ENCODE measurements at regions not wholly inside any gene's neighbourhood (a gene's known extent, or its start where the extent isn't known, plus 50 kb on each side); places are given as distances from the start of the nearest gene placed in this dataset.

GRCh38 chr14:21880918-21881317, 207.3 kb upstream of the OR4E1 start:
- no peaks in the 10 kb centered on the region for H3K4me1 ChIP-seq (ENCODE audit: low read length)
- no peaks in the 10 kb centered on the region for H3K36me3 ChIP-seq (replicated peaks; ENCODE audit: low read depth, low read length)
- no peak overlapping the region for H3K9ac ChIP-seq (ENCODE audit: low read length)
- H2AFZ ChIP-seq (ENCODE audit: low read depth, low read length), result no peak overlapping the region
- H3K79me2 ChIP-seq (ENCODE audit: low read length), result no peaks in the 10 kb centered on the region
- H3K9me3 ChIP-seq (ENCODE audit: insufficient read depth, low read length), result no peaks in the 10 kb centered on the region
- TF ChIP-seq CTCF (IDR thresholded peaks at IDR 0.05; ENCODE audit: low read depth, low read length) (no peak), EZH2phosphoT487 (IDR thresholded peaks at IDR 0.05; ENCODE audit: low read depth) (no peak)
- no peak overlapping the region for H3K27ac ChIP-seq (ENCODE audit: low read length)
- no peak overlapping the region for H3K4me3 ChIP-seq (ENCODE audit: low read length)
- no peaks in the 10 kb centered on the region for H4K20me1 ChIP-seq (ENCODE audit: insufficient read depth, low read length)
- H3K4me2 ChIP-seq (ENCODE audit: low read length), result no peak overlapping the region
- H3K27me3 ChIP-seq (ENCODE audit: low read depth, low read length), result peaks cover 59% of the 10 kb centered on the region

- Histone ChIP-seq H3K9me3 (ENCODE audit: insufficient read depth, low read length) (no peaks in the 10 kb centered on the region), H3K27me3 (ENCODE audit: low read depth, low read length) (peaks cover 62% of the 10 kb centered on the region), H4K20me1 (ENCODE audit: insufficient read depth, low read length) (no peaks in the 10 kb centered on the region), H3K27ac (ENCODE audit: low read length) (no peak overlapping the region), H3K4me2 (ENCODE audit: low read length) (no peak overlapping the region), H3K36me3 (replicated peaks; ENCODE audit: low read depth, low read length) (no peaks in the 10 kb centered on the region), H3K9ac (ENCODE audit: low read length) (no peak overlapping the region), H2AFZ (ENCODE audit: low read depth, low read length) (no peak overlapping the region), H3K4me3 (ENCODE audit: low read length) (no peak overlapping the region), H3K4me1 (ENCODE audit: low read length) (no peaks in the 10 kb centered on the region), H3K79me2 (ENCODE audit: low read length) (no peaks in the 10 kb centered on the region)
- TF ChIP-seq EZH2phosphoT487 (IDR thresholded peaks at IDR 0.05; ENCODE audit: low read depth) (no peak), CTCF (IDR thresholded peaks at IDR 0.05; ENCODE audit: low read depth, low read length) (no peak)
Observed at GRCh38 chr14:21875791-21876190, 202.2 kb upstream of the OR4E1 start.

GRCh38 chr14:21874946-21875345, 201.3 kb upstream of the OR4E1 start:
- no peaks in the 10 kb centered on the region for H3K36me3 ChIP-seq (replicated peaks; ENCODE audit: low read depth, low read length)
- H3K9me3 ChIP-seq (ENCODE audit: insufficient read depth, low read length), result peaks cover 3% of the 10 kb centered on the region; the same call in 1 of the 2 replicates
- H3K4me2 ChIP-seq (ENCODE audit: low read length), result no peak overlapping the region
- no peaks in the 10 kb centered on the region for H4K20me1 ChIP-seq (ENCODE audit: insufficient read depth, low read length)
- no peak overlapping the region for H3K9ac ChIP-seq (ENCODE audit: low read length)
- peaks cover 60% of the 10 kb centered on the region for H3K27me3 ChIP-seq (ENCODE audit: low read depth, low read length)
- H2AFZ ChIP-seq (ENCODE audit: low read depth, low read length), result no peak overlapping the region
- H3K4me1 ChIP-seq (ENCODE audit: low read length), result no peaks in the 10 kb centered on the region
- no peak overlapping the region for H3K27ac ChIP-seq (ENCODE audit: low read length)
- TF ChIP-seq CTCF (IDR thresholded peaks at IDR 0.05; ENCODE audit: low read depth, low read length) (no peak), EZH2phosphoT487 (IDR thresholded peaks at IDR 0.05; ENCODE audit: low read depth) (no peak)
- H3K79me2 ChIP-seq (ENCODE audit: low read length), result no peaks in the 10 kb centered on the region
- H3K4me3 ChIP-seq (ENCODE audit: low read length), result no peak overlapping the region

GRCh38 chr14:21874167-21874566, 200.5 kb upstream of the OR4E1 start:
- Histone ChIP-seq H3K4me3 (ENCODE audit: low read length) (no peak overlapping the region), H3K9me3 (ENCODE audit: insufficient read depth, low read length) (peaks cover 4% of the 10 kb centered on the region; the same call in 1 of the 2 replicates), H3K9ac (ENCODE audit: low read length) (no peak overlapping the region), H3K79me2 (ENCODE audit: low read length) (no peaks in the 10 kb centered on the region), H2AFZ (ENCODE audit: low read depth, low read length) (no peak overlapping the region), H4K20me1 (ENCODE audit: insufficient read depth, low read length) (no peaks in the 10 kb centered on the region), H3K4me2 (ENCODE audit: low read length) (no peak overlapping the region), H3K4me1 (ENCODE audit: low read length) (no peaks in the 10 kb centered on the region), H3K27me3 (ENCODE audit: low read depth, low read length) (peaks cover 60% of the 10 kb centered on the region), H3K27ac (ENCODE audit: low read length) (no peak overlapping the region), H3K36me3 (replicated peaks; ENCODE audit: low read depth, low read length) (no peaks in the 10 kb centered on the region)
- TF ChIP-seq EZH2phosphoT487 (IDR thresholded peaks at IDR 0.05; ENCODE audit: low read depth) (no peak), CTCF (IDR thresholded peaks at IDR 0.05; ENCODE audit: low read depth, low read length) (no peak)

Data from OCI-LY3 (cell line).